ENCODE measurements at regions not wholly inside any gene's neighbourhood (a gene's known extent, or its start where the extent isn't known, plus 50 kb on each side); places are given as distances from the start of the nearest gene placed in this dataset.

DNA sequence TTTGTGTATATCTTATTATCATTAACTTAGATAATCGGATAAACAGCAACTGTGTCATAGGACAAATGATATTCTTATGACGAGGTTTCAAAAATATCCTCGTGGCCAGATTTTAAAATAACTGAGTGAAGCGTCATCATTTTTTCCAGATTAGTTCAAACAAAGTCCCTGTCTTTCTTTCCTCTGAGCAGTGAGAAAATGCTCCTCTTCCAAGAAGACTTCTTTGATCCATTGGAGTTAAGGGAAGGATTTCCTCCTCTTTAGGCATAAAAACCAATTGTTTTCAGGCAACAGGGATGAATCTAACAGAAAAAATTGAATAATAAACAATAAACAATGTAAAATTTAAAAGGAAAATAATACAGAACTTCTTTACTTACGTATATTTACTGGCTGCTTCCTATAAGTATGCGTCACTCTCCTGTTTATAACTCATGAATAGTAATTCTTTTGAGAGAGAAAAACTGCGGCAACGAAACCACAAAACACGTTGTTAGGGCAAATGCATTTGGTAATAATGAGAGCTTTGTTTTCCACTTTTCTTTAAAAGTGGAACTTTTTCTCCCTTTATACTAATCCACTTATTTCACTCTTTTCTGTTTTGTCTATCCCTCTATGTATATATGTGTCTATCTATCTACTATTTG is 419.4 kb upstream of the ONECUT1 start:
- intact Hi-C loops (cut with DNase I) = no loop called here
- Histone ChIP-seq H3K27ac (replicated peaks in 1 of 4) (no peak overlapping the region), H3K27me3 (no peaks in the 10 kb centered on the region), H3K9me3 (no peaks in the 10 kb centered on the region), H3K36me3 (no peaks in the 10 kb centered on the region), H3K4me3 (no peak overlapping the region), H3K4me1 (no peaks in the 10 kb centered on the region)
- no peak for DNase-seq (ENCODE audit: extremely low spot score)
- 68% methylated on average over 9 of the region's 9 CpGs for WGBS
- no peak for TF ChIP-seq POLR2AphosphoS5 (IDR thresholded peaks at IDR 0.05)
- TF ChIP-seq, protein P1, sequence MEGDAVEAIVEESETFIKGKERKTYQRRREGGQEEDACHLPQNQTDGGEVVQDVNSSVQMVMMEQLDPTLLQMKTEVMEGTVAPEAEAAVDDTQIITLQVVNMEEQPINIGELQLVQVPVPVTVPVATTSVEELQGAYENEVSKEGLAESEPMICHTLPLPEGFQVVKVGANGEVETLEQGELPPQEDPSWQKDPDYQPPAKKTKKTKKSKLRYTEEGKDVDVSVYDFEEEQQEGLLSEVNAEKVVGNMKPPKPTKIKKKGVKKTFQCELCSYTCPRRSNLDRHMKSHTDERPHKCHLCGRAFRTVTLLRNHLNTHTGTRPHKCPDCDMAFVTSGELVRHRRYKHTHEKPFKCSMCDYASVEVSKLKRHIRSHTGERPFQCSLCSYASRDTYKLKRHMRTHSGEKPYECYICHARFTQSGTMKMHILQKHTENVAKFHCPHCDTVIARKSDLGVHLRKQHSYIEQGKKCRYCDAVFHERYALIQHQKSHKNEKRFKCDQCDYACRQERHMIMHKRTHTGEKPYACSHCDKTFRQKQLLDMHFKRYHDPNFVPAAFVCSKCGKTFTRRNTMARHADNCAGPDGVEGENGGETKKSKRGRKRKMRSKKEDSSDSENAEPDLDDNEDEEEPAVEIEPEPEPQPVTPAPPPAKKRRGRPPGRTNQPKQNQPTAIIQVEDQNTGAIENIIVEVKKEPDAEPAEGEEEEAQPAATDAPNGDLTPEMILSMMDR (IDR thresholded peaks at IDR 0.05) = no peak
- TF ChIP-seq POLR2A (IDR thresholded peaks at IDR 0.05; ENCODE audit: low read depth) = no peak
- no peak for TF ChIP-seq EP300 (IDR thresholded peaks at IDR 0.05)

DNA sequence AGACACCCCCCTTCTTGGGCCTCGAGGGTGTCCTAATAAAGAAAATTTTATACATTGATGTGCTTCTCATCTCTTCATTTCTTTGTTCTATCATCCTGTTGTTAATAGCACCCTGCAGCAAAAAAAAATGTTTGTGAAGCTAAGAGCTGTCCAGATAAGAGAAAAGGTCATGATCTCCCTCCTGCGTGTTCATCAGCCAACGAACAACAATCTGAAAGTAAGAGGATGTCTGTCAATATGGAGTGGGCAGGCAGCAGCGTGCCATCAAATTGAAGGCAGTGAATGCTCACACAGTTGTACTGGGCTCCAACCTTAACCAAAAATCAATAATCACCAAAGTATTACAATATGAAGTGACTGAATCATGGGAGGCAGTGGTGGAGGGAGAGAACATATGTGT is 418.6 kb upstream of the ONECUT1 start:
- no peak overlapping the region for H3K4me3 ChIP-seq
- 34% methylated on average over 4 of the region's 4 CpGs for WGBS
- no peak overlapping the region for H3K27ac ChIP-seq (replicated peaks in 1 of 4)
- H3K4me1 ChIP-seq = no peaks in the 10 kb centered on the region
- no peaks in the 10 kb centered on the region for H3K27me3 ChIP-seq
- TF ChIP-seq POLR2AphosphoS5 (IDR thresholded peaks at IDR 0.05) = no peak
- TF ChIP-seq EP300 (IDR thresholded peaks at IDR 0.05) = no peak
- TF ChIP-seq POLR2A (IDR thresholded peaks at IDR 0.05; ENCODE audit: low read depth) = no peak
- TF ChIP-seq, protein P1 (IDR thresholded peaks at IDR 0.05) = no peak
- H3K9me3 ChIP-seq = no peaks in the 10 kb centered on the region
- no peak for DNase-seq (ENCODE audit: extremely low spot score)
- intact Hi-C loops (cut with DNase I) = no loop called here
- no peaks in the 10 kb centered on the region for H3K36me3 ChIP-seq

DNA sequence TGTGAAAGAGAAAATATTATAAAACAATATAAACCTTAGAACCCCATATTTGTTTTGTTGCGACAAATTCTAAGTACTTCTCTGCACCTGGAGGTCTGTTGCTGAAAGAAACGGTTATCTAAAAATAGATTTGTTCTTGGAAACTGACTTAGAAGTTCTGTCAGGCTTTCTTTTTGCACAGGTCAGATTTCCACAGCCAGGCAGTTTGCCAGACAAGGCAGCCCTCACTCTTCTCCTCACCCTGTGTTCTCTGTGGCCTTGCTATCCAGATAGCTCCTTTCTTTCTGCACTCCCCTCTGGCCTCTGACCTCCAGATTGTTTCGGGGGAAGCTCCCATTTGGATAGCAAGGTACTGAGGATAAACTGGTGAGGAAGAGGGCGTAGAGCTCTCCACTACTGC is 413.3 kb upstream of the ONECUT1 start:
- no peaks in the 10 kb centered on the region for H3K27me3 ChIP-seq
- 41% methylated on average over 4 of the region's 4 CpGs for WGBS
- no peaks in the 10 kb centered on the region for H3K9me3 ChIP-seq
- intact Hi-C loops (cut with DNase I) = no loop called here
- no peak overlapping the region for H3K4me3 ChIP-seq
- H3K4me1 ChIP-seq = no peaks in the 10 kb centered on the region
- no peaks in the 10 kb centered on the region for H3K36me3 ChIP-seq
- no peak overlapping the region for H3K27ac ChIP-seq (replicated peaks in 1 of 4)
- TF ChIP-seq EP300 (IDR thresholded peaks at IDR 0.05) (no peak), POLR2AphosphoS5 (IDR thresholded peaks at IDR 0.05) (no peak)
- no peak for DNase-seq (ENCODE audit: extremely low spot score)

DNA sequence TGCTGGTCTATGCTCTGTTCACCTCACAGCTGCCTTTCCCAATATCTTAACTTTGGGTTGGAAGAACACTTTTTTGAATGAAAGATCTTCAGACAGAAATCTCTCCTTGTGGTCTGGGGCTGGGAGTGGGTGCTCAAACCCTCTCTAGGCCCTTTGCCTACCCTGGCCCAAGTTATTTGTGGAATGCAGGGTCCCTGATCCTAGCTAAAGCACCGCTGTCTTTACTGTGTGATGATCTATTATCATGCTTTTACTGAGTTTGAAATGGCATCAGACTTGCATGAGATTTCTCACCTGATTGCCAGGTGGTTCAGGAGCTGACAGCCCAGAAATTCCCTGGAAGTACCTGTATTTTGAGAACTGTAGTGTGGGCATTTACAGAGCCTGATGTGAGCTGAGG is 412.7 kb upstream of the ONECUT1 start:
- intact Hi-C loops (cut with DNase I) = no loop called here
- WGBS = 57% methylated on average over 1 of the region's 1 CpG
- DNase-seq (ENCODE audit: extremely low spot score) = no peak
- Histone ChIP-seq H3K27ac (replicated peaks in 1 of 4) (no peak overlapping the region), H3K9me3 (no peaks in the 10 kb centered on the region), H3K36me3 (no peaks in the 10 kb centered on the region), H3K4me3 (no peak overlapping the region), H3K27me3 (peaks cover 0 to 4% (median 0%) of the 10 kb centered on the region in 4 donors), H3K4me1 (no peaks in the 10 kb centered on the region)
- TF ChIP-seq EP300 (IDR thresholded peaks at IDR 0.05) (no peak), POLR2A (IDR thresholded peaks at IDR 0.05; ENCODE audit: low read depth) (no peak), POLR2AphosphoS5 (IDR thresholded peaks at IDR 0.05) (no peak)
- TF ChIP-seq, protein P1 (IDR thresholded peaks at IDR 0.05) = no peak

DNA sequence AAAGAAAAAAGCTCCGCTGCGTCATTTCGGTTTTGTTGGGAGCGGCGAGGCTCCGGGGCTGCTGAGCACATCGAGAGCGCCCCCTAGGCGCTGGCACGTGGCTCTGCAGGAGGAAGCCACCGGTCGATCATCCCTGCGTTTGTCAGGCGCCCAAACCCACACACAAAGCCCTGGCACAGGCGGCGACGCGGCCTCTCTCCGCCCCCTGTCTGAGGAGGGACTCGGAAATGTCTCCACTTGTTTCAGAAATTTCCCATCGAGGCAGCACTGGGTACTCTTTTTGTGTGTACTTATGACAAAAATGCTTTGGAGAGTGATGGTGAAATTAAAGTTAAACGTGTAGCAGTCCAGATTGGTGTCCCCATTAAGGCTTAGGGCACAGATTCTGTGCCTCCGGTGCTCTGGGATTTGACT is 407.3 kb upstream of the ONECUT1 start:
- DNase-seq (ENCODE audit: extremely low spot score) = no peak
- H3K4me3 ChIP-seq = peak overlapping the region in 3 of 4 donors; percentile 3 to 13 (median 9)
- TF ChIP-seq EP300 (IDR thresholded peaks at IDR 0.05) (no peak), POLR2AphosphoS5 (IDR thresholded peaks at IDR 0.05) (no peak), POLR2A (IDR thresholded peaks at IDR 0.05; ENCODE audit: low read depth) (no peak)
- TF ChIP-seq, protein P1 (IDR thresholded peaks at IDR 0.05) = peak; percentile 40 to 75 (median 61)
- peaks cover 0 to 15% (median 0%) of the 10 kb centered on the region in 4 donors for H3K27me3 ChIP-seq
- 4% methylated on average over 23 of the region's 23 CpGs for WGBS
- no peak overlapping the region for H3K27ac ChIP-seq (replicated peaks in 1 of 4)
- intact Hi-C loops (cut with DNase I) = loop anchor here (10.0 kb wide), 1 partner anchor 413 kb away; no protein-coding TSS in a partner anchor
- H3K9me3 ChIP-seq = no peaks in the 10 kb centered on the region
- H3K36me3 ChIP-seq = no peaks in the 10 kb centered on the region
- peaks cover 0 to 8% (median 7%) of the 10 kb centered on the region in 4 donors for H3K4me1 ChIP-seq

All from esophagus muscularis mucosa (tissue), 4 donors.